ENCODE measurements at regions not wholly inside any gene's neighbourhood (a gene's known extent, or its start where the extent isn't known, plus 50 kb on each side); places are given as distances from the start of the nearest gene placed in this dataset.
"Not testable (repeated sequence)": the region's sequence is repeated elsewhere in the genome, so short reads cannot be mapped to it uniquely, and the experiment has no call there.

DNA sequence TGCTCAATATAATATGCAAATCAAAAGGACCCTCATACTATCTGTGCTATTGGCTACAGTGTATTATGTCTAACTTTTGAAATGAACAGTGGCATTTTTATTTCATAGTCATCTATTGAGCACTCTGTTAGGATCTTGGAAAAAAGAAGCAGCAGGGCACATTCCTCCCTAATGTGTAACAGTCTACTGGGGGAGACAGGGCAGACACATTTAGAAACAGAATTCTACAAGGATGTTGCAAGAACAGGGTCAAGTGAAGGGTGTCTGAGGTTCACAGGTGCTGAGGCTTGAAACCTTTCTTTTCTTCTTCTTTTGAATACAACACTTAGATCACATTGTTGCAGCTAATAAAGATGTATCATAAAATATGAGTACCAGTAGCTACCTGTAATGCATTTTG is 129.7 kb upstream of the SLC4A4 start:
- no peak for DNase-seq (ENCODE audit: low spot score)

DNA sequence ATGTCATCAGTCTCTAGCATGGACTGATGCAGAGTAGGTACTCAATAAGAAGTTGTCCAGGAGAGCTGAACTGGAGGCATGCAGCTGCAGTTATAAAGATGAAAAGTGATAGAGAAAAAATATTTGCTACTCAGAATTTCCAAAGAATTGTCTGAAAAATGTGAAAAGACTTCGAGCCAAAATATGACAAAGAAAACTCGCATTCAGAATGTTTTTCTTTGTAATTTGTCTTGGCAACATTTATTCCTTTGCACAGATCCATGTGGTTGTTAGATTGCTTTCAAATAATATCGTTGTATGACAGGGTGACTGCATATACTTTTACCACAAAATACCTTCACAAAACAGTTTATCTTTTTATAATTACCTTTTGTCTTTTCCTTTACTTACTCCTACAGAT is 128.0 kb upstream of the SLC4A4 start:
- no peak for DNase-seq (ENCODE audit: low spot score)

DNA sequence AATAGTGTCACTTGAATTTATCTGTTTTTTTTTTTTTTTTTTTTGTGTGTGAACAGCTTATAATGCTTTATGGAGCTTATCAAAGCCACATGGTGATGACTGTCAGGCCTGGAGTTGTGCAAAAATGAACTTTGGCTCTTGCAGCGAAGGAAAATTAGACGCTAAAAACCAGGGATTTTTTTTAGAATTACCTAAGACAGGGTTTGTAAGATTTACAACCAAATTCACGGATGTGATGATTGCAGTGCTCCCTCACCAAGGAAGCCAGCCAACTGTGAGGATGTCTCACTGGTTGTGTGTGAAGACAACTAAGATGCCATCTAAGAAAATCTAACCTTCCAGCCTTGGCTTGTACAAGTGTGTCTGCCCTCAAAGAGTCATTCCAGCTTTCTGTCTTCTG is 127.1 kb upstream of the SLC4A4 start:
- DNase-seq (ENCODE audit: low spot score), result no peak

DNA sequence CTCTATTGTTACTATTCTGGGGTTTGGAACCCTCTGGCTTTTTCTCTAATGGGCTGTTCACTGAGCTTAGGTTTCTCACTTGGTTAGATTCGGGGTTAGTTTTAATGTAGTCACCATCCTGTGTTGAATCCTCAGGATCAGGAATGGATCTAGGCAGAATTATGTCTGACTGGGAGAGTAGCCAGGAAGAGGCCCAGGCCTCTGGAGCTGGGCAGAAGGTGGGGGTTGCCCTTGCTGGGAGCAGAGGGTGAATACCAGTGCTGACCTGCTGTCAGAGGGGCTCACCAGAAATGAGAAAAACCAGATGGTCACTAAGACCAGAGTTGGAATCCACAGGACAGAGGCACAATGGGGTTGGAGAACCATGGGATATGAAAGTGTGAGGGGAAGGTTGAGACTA is 126.6 kb upstream of the SLC4A4 start:
- no peak for DNase-seq (ENCODE audit: low spot score)

DNA sequence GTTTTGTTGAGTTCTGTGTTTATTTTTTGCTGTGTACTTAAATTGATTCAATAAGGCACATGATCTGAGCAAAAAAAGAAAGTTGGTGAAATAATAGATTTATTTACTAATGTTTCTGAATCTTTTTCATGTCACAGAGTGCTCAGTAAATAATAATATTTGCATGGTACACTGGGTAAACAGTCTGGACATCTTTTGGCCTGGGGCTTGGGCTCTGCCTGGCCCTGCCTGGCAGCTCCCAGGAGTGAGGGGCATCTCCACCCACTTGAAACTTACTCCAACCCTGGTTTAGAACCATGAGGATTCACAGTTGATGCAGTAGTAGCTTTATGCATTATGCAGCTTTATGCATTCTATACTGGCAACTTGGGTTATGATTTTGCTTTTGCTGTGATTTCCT is 124.2 kb upstream of the SLC4A4 start:
- no peak for DNase-seq (ENCODE audit: low spot score)

DNA sequence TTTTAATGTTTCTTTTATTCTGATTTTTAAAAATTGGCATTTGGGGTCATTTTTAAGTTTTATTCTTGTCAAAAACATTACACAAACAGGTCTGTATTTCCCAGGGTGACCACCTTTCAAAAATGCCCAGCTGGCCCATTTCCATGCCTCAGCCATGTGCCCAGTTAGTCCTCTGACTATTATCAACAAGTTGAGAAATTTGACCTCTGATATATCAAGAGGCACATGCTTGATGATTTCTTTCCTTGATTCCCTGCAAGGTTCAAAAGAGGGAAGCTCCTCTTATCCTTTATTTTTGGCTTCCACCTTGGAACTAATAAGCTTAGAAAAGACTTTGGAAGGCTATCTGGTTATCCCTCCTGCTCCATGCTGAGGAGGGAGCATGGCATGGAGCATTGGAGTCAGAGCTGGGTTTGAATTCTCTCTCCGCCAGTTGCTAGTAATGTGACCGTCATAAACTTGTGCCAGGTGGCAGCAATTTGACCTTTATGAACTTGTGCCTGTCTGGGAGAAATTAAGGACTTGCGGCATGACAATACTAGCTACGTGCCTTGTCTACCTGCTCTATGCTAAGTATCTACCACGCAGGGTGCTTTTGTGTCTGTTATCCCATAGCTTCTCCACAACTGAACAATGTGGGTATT is 122.4 kb upstream of the SLC4A4 start:
- no peak for DNase-seq (ENCODE audit: low spot score)

DNA sequence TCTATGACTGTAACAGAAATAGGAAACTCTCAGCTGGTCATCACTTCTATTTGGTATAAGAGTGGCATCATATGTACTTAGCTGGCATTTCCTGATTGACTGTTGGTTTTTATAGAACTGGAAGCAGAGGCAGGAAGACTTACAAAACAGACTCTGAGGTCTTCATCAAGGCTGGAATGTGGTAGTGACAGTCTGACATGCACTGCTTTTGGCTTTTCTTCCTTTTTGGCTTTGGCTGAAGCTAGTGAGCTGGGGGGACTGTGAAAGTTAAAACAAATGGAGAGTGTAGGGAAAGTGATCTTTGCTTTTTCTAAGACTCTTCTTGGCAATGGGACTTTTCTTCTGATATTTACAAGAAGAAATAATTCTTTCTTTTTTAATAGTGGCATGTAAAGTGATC is 121.1 kb upstream of the SLC4A4 start:
- no peak for DNase-seq (ENCODE audit: low spot score)

DNA sequence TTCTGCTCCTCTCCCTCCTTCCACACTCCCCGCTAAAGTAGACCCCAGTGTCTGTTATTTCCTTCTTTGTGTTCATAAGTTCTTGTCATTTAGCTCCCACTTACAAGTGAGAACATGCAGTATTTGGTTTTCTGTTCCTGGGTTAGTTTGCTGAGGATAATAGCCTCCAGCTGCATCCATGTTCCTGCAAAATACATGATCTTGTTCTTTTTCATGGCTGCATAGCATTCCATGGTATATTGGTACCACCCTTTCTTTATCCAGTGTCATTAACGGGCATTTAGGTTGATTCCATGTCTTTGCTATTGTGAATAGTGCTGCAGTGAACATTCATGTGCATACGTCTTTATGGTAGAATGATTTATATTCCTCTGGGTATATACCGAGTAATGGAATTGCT is 118.0 kb upstream of the SLC4A4 start:
- DNase-seq (ENCODE audit: low spot score), result not testable (repeated sequence)

DNA sequence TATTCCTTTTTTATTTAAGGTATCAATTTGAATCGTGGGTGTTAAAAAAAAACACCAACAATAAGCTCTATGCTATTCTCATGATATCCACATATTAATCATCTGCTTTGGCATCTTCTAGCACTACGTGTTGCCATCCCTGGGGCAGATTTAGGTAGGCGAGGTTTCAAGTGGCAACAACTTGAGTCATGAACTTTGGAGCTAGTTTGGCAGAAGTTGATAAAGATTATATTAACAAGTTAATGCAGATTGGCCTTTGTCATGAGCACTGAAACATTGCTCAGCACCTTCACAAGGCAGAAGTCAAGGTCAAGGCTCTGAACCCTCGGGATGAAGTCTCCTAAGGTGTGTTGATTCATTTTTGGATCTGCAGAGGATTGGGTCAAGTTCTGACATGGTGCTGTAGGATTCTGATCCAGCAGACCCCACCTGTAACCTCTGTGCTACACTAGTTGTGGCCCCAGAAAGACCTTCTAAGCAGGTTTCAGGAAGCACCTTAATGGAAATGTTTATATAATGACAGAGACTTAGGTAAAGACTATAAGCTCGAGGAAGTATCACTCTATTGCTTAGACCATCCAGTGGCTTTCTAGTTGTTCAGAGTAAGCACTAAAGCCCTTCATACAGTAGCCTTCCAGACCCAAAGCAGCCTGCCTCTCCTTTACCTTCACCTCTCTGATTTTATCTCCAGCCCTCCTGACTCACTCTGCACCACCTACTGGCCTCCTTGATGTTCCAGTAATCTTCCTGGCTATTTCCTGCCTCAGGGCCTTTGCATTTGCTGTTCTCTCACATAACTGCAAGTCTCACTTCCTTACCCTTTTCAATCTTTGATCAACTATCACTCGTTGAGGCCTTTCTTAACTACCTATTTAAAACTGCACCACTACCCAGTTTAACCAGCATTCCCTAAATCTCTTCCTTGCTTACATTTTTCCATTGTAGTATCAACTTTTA is 117.0 kb upstream of the SLC4A4 start:
- DNase-seq (ENCODE audit: low spot score), result no peak

DNA sequence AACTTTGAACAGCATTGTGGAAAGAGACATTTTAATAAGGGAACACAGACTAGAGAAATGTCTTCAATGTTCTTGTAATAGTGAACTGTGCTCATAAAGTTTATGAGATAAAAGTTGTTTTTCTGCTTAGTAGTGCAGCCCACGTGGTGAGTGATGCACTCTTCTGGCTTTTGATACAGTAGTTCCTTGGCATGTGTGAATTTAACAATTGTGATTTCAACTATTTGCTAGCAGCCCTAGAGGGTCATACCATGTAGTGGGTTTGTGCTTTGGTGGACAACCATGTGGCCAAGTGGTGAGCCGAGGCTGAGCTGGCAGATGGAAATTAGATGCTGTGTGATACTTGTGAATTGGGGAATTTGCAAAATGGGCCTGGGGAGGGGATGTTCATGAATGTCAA is 116.2 kb upstream of the SLC4A4 start:
- DNase-seq (ENCODE audit: low spot score), result no peak

DNA sequence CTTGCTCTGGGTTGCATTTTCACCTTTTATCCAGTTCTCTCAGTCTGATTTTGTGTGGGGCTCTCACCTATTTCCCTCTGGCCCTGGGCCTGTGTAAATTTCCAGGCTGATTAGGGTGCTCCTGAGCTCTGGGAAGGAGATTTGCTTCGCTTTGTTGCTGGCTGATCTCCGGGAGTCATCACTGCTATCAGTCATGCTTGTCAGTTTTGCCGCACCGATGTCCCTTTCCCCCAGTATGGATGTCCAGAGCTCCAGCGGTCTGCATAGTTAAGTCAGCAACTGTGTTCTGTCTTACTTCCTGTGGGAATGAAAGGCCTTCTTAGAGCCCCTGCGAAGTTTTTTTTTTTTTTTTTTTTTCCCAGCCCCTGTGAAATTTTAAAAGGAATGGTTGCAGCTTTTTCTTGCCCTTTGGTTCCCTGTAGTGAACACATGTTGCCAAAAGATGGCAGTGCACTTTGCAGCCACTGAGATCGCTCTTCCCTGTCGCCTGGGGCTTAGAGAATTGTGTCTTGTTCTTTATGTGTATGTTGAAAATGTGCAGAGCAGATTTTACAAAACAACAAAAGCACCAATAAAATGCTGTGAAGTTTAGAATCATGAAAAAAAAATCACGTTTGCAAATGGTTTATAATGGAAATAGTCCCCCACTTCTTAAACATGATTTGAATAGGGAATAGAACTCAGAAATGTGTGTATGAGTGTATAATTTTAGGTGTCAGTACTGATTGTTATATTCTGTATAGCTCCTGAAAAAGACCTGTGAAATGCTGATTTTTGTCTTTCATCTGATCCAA is 109.1 kb upstream of the SLC4A4 start:
- DNase-seq (ENCODE audit: low spot score), result peak; percentile 9

DNA sequence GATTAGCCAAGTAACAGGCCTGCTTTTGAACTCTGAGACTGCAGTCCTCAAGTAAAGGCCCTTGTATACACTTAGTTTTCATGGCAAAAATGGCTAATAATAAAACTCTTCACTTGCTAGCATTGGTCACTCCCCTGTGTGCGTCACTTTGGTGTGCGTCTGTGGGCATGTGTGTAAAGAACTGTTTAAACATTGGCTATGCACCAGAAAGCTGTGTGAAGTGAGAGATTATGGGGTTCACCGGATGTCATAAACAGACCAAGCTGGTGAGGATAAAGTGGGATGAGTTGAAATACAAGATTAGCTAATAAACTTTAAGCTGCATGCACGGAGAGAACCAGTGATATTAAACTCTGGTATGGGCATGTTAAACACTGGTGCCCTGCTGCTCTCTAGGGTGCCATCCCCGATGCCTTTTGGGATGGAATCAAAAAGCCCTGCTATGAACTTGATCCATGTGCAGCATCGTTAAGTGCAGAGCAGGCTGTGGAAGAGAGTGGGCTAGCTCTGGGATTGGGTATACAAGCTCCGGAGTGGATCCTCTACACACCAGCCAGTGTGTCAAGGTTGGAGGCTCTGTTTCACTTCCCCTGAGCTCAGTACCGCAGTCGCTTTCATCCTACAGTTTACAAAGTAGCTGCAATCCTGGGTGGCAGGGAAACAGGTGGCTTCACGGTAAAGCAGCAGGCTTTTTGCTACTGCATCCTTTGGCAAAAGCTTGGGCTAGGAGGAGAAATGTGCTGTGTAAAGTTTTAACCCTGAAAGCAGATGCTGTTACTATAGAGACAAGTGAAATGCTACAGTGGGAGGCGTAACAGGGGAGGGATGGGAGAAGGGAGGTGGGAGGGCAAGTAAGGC is 108.3 kb upstream of the SLC4A4 start:
- no peak for DNase-seq (ENCODE audit: low spot score)

DNA sequence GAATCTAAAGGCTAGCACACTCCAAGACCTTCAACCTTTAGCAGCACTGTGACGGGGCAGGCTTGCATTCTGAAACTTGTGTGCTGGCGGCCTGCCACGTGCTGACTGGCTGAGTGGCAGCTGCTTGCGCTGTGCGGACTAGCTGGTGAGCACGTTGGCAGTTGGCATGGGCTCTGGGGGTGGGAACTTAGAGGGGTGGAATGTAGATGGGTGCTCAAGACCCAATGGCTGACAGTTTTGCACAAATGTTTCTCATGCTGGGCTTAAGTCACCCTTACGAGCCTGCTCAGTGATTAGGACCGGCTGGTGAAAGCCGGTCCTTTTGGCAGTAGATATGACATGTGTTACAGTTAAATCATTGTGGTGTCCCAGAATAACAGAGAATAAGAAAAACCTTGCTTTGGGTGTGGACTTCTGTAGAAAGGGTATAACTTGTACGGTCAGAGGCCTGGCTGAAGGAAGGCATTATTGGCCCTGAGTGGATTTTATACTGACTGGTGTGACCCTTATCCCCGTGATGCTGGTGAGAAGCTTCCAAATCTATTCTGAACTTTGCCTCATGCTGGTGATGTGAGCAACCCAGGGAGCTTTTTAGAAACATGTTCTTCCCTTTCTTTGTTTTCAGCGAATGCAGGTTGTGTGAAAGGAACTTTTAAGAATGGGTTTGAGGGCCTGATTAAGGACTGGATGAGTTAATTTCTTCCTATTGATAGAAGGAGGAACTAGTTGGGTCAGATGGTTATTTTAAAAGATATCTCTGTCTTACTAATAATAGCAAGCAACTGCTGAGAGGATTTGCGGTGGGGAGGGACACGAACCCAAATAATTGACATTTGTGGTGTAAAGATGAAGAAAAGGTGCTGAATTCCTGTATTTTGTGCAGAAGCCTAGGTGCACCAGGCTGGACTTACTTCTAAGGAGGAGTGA is 107.4 kb upstream of the SLC4A4 start:
- DNase-seq (ENCODE audit: low spot score), result no peak

DNA sequence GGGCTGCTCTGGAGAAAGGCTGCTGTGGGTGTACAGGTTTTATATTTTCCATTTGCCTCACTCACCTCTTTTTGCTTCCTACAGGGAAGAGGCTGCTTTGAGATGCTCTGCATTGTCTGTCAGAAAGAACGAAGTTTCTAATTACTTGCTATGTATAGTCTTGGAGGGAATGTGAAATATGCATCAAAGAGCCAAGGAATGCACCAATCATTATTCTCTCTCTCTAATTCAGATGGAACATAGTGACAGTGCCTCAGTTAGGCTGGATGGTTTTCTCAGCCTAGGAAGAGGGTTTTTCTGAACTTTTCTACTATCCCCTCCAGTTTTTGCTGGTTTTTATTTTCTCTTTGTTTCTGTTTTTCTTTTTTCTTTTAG is 106.8 kb upstream of the SLC4A4 start:
- DNase-seq (ENCODE audit: low spot score), result no peak

DNA sequence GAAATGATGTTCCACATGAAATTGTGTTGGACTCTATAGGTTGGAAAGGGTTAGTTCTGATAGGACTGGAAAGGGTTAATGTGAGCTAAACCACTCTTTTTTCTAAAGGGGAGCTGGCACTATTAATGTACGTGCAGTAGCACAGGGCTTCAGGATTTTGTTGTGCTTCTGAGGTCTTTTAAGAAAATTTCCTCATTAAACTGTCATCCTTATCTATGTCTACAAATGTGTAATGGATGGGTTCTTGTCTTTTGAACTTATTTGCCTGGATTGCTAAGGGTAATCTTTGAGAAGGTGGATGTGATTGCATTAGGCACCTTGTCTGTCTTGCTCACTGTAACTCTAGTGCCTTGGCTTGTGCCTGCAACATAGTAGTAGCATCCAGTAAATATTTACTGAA is 106.0 kb upstream of the SLC4A4 start:
- DNase-seq (ENCODE audit: low spot score), result no peak

DNA sequence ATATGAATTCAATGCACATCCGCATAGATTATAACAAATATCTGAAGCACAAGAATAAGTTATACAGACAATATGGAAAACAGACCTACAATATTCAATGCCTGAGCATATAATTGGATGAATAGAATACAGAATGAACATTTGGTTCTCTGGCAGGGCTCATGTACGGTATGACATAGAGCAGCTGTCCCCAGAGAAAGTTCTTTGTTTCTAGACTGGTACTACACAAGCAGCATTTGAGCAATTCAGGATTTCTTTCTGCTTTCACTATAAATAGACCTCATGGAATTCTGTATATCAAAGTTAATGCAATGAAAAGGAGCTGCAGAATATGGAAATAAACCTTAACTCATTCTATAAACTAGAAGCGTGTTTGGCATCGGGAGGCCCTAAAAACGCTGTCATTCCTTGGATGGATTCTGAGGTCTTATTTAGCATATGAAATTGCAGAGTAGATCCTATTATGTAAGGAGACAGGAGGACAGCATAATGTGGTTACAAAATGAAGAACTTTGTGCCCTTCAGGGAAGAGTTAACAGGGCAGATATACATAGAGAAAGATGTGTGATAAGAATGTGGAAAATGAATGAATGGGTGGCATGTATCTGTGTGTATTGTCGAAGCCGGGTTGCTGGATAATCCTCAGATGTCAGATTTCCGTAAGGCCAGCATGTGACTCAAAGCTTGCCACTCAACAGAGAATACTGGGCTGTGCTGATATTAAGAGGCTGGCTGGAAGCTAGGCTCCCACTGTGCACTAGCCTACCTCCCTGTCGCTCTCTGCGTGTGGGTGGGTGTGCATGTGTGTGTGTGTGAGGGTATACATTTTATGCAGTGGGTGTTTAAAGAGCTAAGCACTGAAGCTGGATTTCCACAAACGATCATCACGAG is 103.3 kb upstream of the SLC4A4 start:
- DNase-seq (ENCODE audit: low spot score), result no peak

DNA sequence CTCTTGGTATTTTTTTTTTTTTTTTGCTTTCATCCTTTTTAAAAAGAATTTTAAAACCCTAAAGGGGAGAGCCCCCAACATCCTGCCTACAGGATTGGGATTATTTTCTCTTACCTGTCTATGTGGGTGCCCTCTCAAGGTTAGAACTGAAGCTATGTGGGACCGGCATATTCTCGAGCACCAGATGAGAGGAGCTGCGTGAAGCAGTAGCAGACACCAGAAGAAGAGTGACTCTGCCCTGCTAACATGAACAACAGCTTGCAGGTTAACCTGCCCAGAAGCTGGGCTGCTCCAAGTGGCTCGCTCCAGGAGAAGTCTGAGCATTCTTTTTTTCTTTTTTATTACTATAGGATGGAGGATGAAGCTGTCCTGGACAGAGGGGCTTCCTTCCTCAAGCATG is 102.6 kb upstream of the SLC4A4 start:
- DNase-seq (ENCODE audit: low spot score), result no peak

DNA sequence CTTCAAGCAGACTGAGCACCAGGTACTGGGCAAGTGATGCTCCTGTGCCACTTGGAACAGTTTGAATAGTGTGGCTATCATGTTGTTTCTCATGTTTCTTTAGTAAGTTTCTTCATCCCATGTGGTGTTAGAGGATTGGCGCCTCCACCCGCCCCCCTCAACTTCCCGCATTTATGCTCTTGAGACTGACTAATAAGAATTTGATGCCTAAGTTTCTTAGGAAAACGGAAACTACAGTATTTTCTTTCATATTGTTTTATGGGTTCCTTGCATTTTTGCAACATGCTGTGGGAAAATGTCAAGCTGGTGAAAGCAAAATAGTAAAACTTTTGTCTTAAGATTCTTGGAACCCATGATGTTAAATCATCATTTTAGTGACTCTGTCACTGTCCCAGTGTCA is 101.2 kb upstream of the SLC4A4 start:
- DNase-seq (ENCODE audit: low spot score), result no peak

DNA sequence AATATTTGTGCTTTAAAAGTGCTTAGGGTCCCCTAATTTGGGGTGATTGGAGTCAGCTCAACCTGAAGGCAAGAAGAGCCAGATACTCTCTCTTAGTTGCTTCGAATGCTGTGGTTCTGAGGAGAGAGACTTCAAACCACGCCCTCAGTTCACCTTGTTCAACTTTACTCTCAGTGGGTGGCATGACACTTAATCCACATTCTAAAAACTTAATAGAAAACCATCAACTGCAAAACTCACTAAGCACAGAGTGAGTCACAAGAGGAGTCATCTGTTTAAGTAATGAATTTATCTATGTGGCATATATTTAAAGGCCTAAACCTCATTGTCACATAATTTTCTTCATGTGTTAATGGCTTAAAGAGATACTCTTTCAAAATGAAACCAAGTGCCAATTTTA is 99.5 kb upstream of the SLC4A4 start:
- DNase-seq (ENCODE audit: low spot score), result peak; percentile 18

DNA sequence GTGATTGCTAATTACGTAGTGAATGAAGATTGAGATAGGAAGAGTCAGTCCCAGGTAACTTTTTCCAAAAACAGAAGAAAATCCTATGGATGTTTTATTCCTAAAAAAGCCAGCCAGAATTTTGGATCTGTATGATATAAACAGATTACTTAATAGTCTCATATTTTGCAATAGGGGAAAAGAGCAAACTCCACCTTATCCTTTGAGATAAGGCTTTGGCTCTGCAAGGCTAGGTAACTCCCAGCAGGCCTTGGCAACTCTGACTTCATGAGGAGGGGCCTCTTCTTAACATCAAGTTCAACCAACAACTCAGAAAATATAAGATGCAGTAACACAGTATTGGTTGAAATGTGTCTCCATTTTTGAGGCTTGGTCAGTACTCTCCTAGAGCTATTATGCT is 98.7 kb upstream of the SLC4A4 start:
- no peak for DNase-seq (ENCODE audit: low spot score)
